H9 (cell line): ENCODE measurements at regions not wholly inside any gene's neighbourhood (a gene's known extent, or its start where the extent isn't known, plus 50 kb on each side); places are given as distances from the start of the nearest gene placed in this dataset.

Source experiments
- DNase-seq: peaks from one replicate; pipeline ENCODE4 v3.0.0-alpha.2; 2017
- H2AFZ ChIP-seq: one replicate; pipeline ENCODE4 v1.6.1; 2013; ENCODE audit warnings: mild to moderate bottlenecking, low read length, control low read depth, moderate library complexity
- H2AK5ac ChIP-seq: 2 replicates; pipeline ENCODE4 v1.6.1; 2013; ENCODE audit warnings: low read length, control low read depth, mixed read lengths; ENCODE audit not compliant: insufficient read length
- H2BK120ac ChIP-seq: one replicate; pipeline ENCODE4 v1.6.1; 2013; ENCODE audit warnings: low read depth, mild to moderate bottlenecking, low read length, control low read depth, inconsistent platforms; ENCODE audit not compliant: poor library complexity, severe bottlenecking
- H2BK12ac ChIP-seq: 2 replicates; pipeline ENCODE4 v1.6.1; 2013; ENCODE audit warnings: low read length, control low read depth, mixed read lengths, low read depth; ENCODE audit not compliant: insufficient read length
- H2BK15ac ChIP-seq: 2 replicates; pipeline ENCODE4 v1.6.1; 2013; ENCODE audit warnings: low read depth, low read length, control low read depth
- H2BK20ac ChIP-seq: one replicate; pipeline ENCODE4 v1.6.1; 2013; ENCODE audit warnings: low read depth, mild to moderate bottlenecking, low read length, control low read depth, inconsistent platforms; ENCODE audit not compliant: poor library complexity, severe bottlenecking
- H2BK5ac ChIP-seq: 2 replicates; pipeline ENCODE4 v1.6.1; 2013; ENCODE audit warnings: low read length, control low read depth, mixed read lengths; ENCODE audit not compliant: insufficient read length
- H3K14ac ChIP-seq: 2 replicates; pipeline ENCODE4 v1.6.1; 2013; ENCODE audit warnings: low read length, control low read depth; ENCODE audit not compliant: insufficient read depth
- H3K18ac ChIP-seq: 2 replicates; pipeline ENCODE4 v1.6.1; 2013; ENCODE audit warnings: low read depth, mild to moderate bottlenecking, mixed read lengths, low read length, control low read depth; ENCODE audit not compliant: insufficient read length
- H3K23ac ChIP-seq: 2 replicates; pipeline ENCODE4 v1.6.1; 2013; ENCODE audit warnings: low read length, control low read depth, mixed read lengths, low read depth; ENCODE audit not compliant: insufficient read length
- H3K23me2 ChIP-seq: 2 replicates; pipeline ENCODE4 v1.6.1; 2013; ENCODE audit warnings: low read depth, mild to moderate bottlenecking, mixed read lengths, low read length, control low read depth; ENCODE audit not compliant: insufficient read length, poor library complexity, severe bottlenecking
- H3K27ac ChIP-seq: 2 replicates; pipeline ENCODE4 v1.5.1; 2013; ENCODE audit warnings: low read length, control low read depth, mixed read lengths, low read depth; ENCODE audit not compliant: insufficient read length
- H3K27me3 ChIP-seq: 2 replicates; pipeline ENCODE4 v1.6.1; 2013; ENCODE audit warnings: low read length, control low read depth, inconsistent platforms; ENCODE audit not compliant: insufficient read depth
- H3K4ac ChIP-seq: 2 replicates; pipeline ENCODE4 v1.6.1; 2013; ENCODE audit warnings: low read depth, mild to moderate bottlenecking, control low read depth, inconsistent platforms, low read length, moderate library complexity
- H3K4me1 ChIP-seq: 2 replicates; pipeline ENCODE4 v1.6.1; 2013; ENCODE audit warnings: low read length, control low read depth, inconsistent platforms; ENCODE audit not compliant: insufficient read depth
- H3K4me2 ChIP-seq: 2 replicates; pipeline ENCODE4 v1.6.1; 2013; ENCODE audit warnings: low read length, control low read depth, mixed read lengths; ENCODE audit not compliant: insufficient read length, insufficient read depth
- H3K56ac ChIP-seq: 2 replicates; pipeline ENCODE4 v1.6.1; 2013; ENCODE audit warnings: low read depth, mild to moderate bottlenecking, mixed read lengths, low read length, control low read depth; ENCODE audit not compliant: insufficient read length
- H3K79me1 ChIP-seq: 2 replicates; pipeline ENCODE4 v1.6.1; 2013; ENCODE audit warnings: low read depth, mild to moderate bottlenecking, moderate library complexity, low read length, control low read depth, inconsistent platforms; ENCODE audit not compliant: insufficient read depth, poor library complexity, severe bottlenecking
- H3K79me2 ChIP-seq: 2 replicates; pipeline ENCODE4 v1.6.1; 2013; ENCODE audit warnings: low read length, control low read depth, inconsistent platforms; ENCODE audit not compliant: insufficient read depth
- H3K9ac ChIP-seq: 2 replicates; pipeline ENCODE4 v1.6.1; 2013; ENCODE audit warnings: low read length, control low read depth, mixed read lengths; ENCODE audit not compliant: insufficient read length; ENCODE audit errors: extremely low read depth
- H3K9me3 ChIP-seq: one replicate; pipeline ENCODE4 v1.6.1; 2013; ENCODE audit warnings: low read depth, low read length, inconsistent platforms; ENCODE audit not compliant: control insufficient read depth
- H3T11ph ChIP-seq: one replicate; pipeline ENCODE4 v1.6.1; 2013; ENCODE audit warnings: mild to moderate bottlenecking, low read length, control low read depth, inconsistent platforms
- H4K20me1 ChIP-seq: one replicate; pipeline ENCODE4 v1.6.1; 2013; ENCODE audit not compliant: control insufficient read depth, insufficient read length, insufficient read depth
- H4K5ac ChIP-seq: 2 replicates; pipeline ENCODE4 v1.6.1; 2013; ENCODE audit warnings: low read depth, mild to moderate bottlenecking, mixed read lengths, low read length, control low read depth; ENCODE audit not compliant: insufficient read length
- H4K8ac ChIP-seq: replicated peaks from 2 replicates; pipeline ENCODE4 v1.6.1; 2013; ENCODE audit warnings: low read length, control low read depth, mixed read lengths, low read depth; ENCODE audit not compliant: insufficient read length
- H4K91ac ChIP-seq: 2 replicates; pipeline ENCODE4 v1.6.1; 2013; ENCODE audit warnings: low read depth, mild to moderate bottlenecking, moderate library complexity, mixed read lengths, low read length, control low read depth; ENCODE audit not compliant: insufficient read length
- H3K27ac Mint-ChIP-seq, 3 experiments: 2 replicates in 2 of 3; 3 replicates in 1 of 3; pipeline ENCODE4 v1.8.0; 2020 to 2021; ENCODE audit warnings: mixed read lengths in 3 of 3, mild to moderate bottlenecking in 1 of 3, moderate library complexity in 1 of 3
- H3K27me3 Mint-ChIP-seq: 2 replicates; pipeline ENCODE4 v1.8.0; 2021; ENCODE audit warnings: low read depth, mild to moderate bottlenecking, moderate library complexity, mixed read lengths
- H3K36me3 Mint-ChIP-seq, 3 experiments: 2 replicates in 2 of 3; 3 replicates in 1 of 3; pipeline ENCODE4 v1.8.0; 2020 to 2021; ENCODE audit warnings: low read depth in 3 of 3, mixed read lengths in 3 of 3; ENCODE audit not compliant: insufficient read depth in 1 of 3
- H3K4me1 Mint-ChIP-seq, 2 experiments: 2 replicates each; pipeline ENCODE4 v1.8.0; 2020; ENCODE audit warnings: mixed read lengths in 2 of 2
- H3K4me3 Mint-ChIP-seq, 2 experiments: 2 replicates in 1 of 2; 3 replicates in 1 of 2; pipeline ENCODE4 v1.8.0; 2020 to 2021; ENCODE audit warnings: mild to moderate bottlenecking in 2 of 2, mixed read lengths in 2 of 2, moderate library complexity in 1 of 2
- H3K9me3 Mint-ChIP-seq, 2 experiments: 2 replicates in 1 of 2; 3 replicates in 1 of 2; pipeline ENCODE4 v1.8.0; 2020; ENCODE audit warnings: mild to moderate bottlenecking in 2 of 2, mixed read lengths in 2 of 2, moderate library complexity in 1 of 2
- WGBS: extraction: QIAGEN DNeasy Blood & Tissue Kit; methylation state at CpG from one replicate; pipeline ENCODE4 v1.1.7; 2013; ENCODE audit warnings: missing lambda C conversion rate, low lambda C conversion rate, mixed read lengths; ENCODE audit not compliant: insufficient read length; ENCODE audit errors: extremely low coverage; 5-methylcytosine and 5-hydroxymethylcytosine counted together
- TF ChIP-seq, protein P1 (sequence below): fragments of 200-600 bp; sonication (generic); conservative IDR thresholded peaks from 3 replicates; pipeline ENCODE4 v1.8.0; 2021; ENCODE audit warnings: antibody characterized with exemption, mild to moderate bottlenecking

DNA sequence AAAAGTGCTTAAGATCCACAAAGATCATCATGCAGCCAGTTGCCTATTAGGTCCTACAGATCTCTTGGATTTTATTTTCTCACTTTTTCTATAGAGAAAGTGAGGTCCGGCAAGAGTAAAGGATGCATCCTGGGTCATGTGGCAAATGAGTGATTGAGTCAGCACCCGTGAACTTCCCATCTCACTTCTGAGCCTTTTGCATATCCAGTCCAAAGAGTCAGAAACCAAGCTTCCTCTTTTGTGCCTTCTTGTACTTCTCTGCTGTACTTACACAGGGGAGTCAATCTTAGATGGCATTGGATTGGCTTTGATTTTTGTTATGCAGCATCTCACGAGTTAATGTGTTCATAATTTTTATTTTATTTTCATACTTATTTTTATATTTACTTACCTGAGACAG is 114.2 kb upstream of the IRX5 start:
- Histone ChIP-seq H2BK20ac (no peak overlapping the region), H4K5ac (no peak overlapping the region), H3T11ph (no peak overlapping the region), H3K23ac (no peak overlapping the region), H3K9ac (no peak overlapping the region), H2AFZ (no peak overlapping the region), H3K9me3 (no peaks in the 10 kb centered on the region), H3K79me1 (no peaks in the 10 kb centered on the region), H3K4me2 (no peak overlapping the region), H4K20me1 (no peaks in the 10 kb centered on the region), H2BK15ac (no peak overlapping the region), H3K14ac (no peak overlapping the region), H3K27ac (no peak overlapping the region), H4K8ac (no peak overlapping the region), H2BK5ac (no peak overlapping the region), H3K18ac (no peak overlapping the region), H3K4me1 (peaks cover 9% of the 10 kb centered on the region), H3K56ac (no peak overlapping the region), H3K79me2 (no peaks in the 10 kb centered on the region), H2BK120ac (no peak overlapping the region), H3K27me3 (no peaks in the 10 kb centered on the region), H3K4ac (no peak overlapping the region), H2BK12ac (no peak overlapping the region), H3K23me2 (no peaks in the 10 kb centered on the region), H2AK5ac (no peak overlapping the region), H4K91ac (no peak overlapping the region)
- H3K4me3 Mint-ChIP-seq = no peak overlapping the region
- DNase-seq = no peak
- H3K27me3 Mint-ChIP-seq = no peaks in the 10 kb centered on the region
- WGBS = no CpG with 5 or more reads among the region's 3 CpGs
- TF ChIP-seq, protein P1, sequence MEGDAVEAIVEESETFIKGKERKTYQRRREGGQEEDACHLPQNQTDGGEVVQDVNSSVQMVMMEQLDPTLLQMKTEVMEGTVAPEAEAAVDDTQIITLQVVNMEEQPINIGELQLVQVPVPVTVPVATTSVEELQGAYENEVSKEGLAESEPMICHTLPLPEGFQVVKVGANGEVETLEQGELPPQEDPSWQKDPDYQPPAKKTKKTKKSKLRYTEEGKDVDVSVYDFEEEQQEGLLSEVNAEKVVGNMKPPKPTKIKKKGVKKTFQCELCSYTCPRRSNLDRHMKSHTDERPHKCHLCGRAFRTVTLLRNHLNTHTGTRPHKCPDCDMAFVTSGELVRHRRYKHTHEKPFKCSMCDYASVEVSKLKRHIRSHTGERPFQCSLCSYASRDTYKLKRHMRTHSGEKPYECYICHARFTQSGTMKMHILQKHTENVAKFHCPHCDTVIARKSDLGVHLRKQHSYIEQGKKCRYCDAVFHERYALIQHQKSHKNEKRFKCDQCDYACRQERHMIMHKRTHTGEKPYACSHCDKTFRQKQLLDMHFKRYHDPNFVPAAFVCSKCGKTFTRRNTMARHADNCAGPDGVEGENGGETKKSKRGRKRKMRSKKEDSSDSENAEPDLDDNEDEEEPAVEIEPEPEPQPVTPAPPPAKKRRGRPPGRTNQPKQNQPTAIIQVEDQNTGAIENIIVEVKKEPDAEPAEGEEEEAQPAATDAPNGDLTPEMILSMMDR = no peak
- H3K36me3 Mint-ChIP-seq = no peaks in the 10 kb centered on the region; a peak in 1 of 7 replicates
- no peak overlapping the region for H3K27ac Mint-ChIP-seq
- H3K9me3 Mint-ChIP-seq = peaks cover 0 to 3% of the 10 kb centered on the region in 2 experiments; a peak in 2 of 5 replicates
- H3K4me1 Mint-ChIP-seq = peaks cover 38 to 40% of the 10 kb centered on the region in 2 experiments
